Smooth muscle cell (in vitro differentiated cells): ENCODE measurements at regions not wholly inside any gene's neighbourhood (a gene's known extent, or its start where the extent isn't known, plus 50 kb on each side); places are given as distances from the start of the nearest gene placed in this dataset.

Source experiments
- DNase-seq: peaks from one replicate; lab custom pipeline; 2025; ENCODE audit not compliant: unreplicated experiment; lab: John Stamatoyannopoulos, UW
- H2AFZ ChIP-seq: fragments of 200-600 bp; sonication (generic); 2 replicates; pipeline ENCODE4 v1.6.0; 2016; ENCODE audit warnings: antibody characterized with exemption, low read depth, mild to moderate bottlenecking
- H3F3A ChIP-seq: fragments of 200-600 bp; sonication (generic); 2 replicates; pipeline ENCODE4 v1.6.0; 2017; ENCODE audit warnings: antibody characterized with exemption, low read depth
- H3K27ac ChIP-seq: fragments of 200-600 bp; sonication (generic); 2 replicates; pipeline ENCODE4 v1.5.1; 2016; ENCODE audit warnings: low read depth, mild to moderate bottlenecking
- H3K27me3 ChIP-seq: fragments of 200-600 bp; sonication (generic); 2 replicates; pipeline ENCODE4 v1.6.1; 2016; ENCODE audit warnings: low read depth, mild to moderate bottlenecking
- H3K36me3 ChIP-seq: fragments of 200-600 bp; sonication (generic); 2 replicates; pipeline ENCODE4 v1.5.1; 2016; ENCODE audit warnings: low read depth
- H3K4me1 ChIP-seq: fragments of 200-600 bp; sonication (generic); 2 replicates; pipeline ENCODE4 v1.5.1; 2016; ENCODE audit warnings: low read depth
- H3K4me2 ChIP-seq: fragments of 200-600 bp; sonication (generic); 2 replicates; pipeline ENCODE4 v1.6.0; 2016; ENCODE audit warnings: mild to moderate bottlenecking
- H3K4me3 ChIP-seq: fragments of 200-600 bp; sonication (generic); 2 replicates; pipeline ENCODE4 v1.5.1; 2016; ENCODE audit warnings: mild to moderate bottlenecking
- H3K79me2 ChIP-seq: fragments of 200-600 bp; sonication (generic); 2 replicates; pipeline ENCODE4 v1.6.0; 2016; ENCODE audit warnings: low read depth, mild to moderate bottlenecking
- H3K9ac ChIP-seq: fragments of 200-600 bp; sonication (generic); 2 replicates; pipeline ENCODE4 v1.6.0; 2016; ENCODE audit warnings: low read depth
- H3K9me3 ChIP-seq: fragments of 200-600 bp; sonication (generic); replicated peaks from 2 replicates; pipeline ENCODE4 v1.5.1; 2016; ENCODE audit warnings: low read depth
- H4K20me1 ChIP-seq: fragments of 200-600 bp; sonication (generic); 2 replicates; pipeline ENCODE4 v1.6.0; 2016; ENCODE audit warnings: low read depth
- CTCF ChIP-seq: fragments of 200-600 bp; sonication (generic); IDR thresholded peaks from 2 replicates; pipeline ENCODE4 v1.5.1; 2017; ENCODE audit warnings: borderline replicate concordance, mild to moderate bottlenecking, antibody characterized with exemption; ENCODE audit not compliant: insufficient read depth, poor library complexity, severe bottlenecking
- WGBS: methylation state at CpG from one replicate; pipeline ENCODE4 v1.1.7; 2016; ENCODE audit warnings: low lambda C conversion rate; 5-methylcytosine and 5-hydroxymethylcytosine counted together

- Histone ChIP-seq H3K27ac (no peak overlapping the region), H2AFZ (no peak overlapping the region), H3K36me3 (no peaks in the 10 kb centered on the region), H3K27me3 (no peaks in the 10 kb centered on the region), H3K4me3 (no peak overlapping the region), H3K9ac (no peak overlapping the region), H3K4me2 (no peak overlapping the region), H3K79me2 (no peaks in the 10 kb centered on the region), H3K9me3 (no peaks in the 10 kb centered on the region), H3K4me1 (no peaks in the 10 kb centered on the region), H3F3A (no peaks in the 10 kb centered on the region), H4K20me1 (no peaks in the 10 kb centered on the region)
- no peak for TF ChIP-seq CTCF
- no peak for DNase-seq
- WGBS: 87% methylated on average over 5 of the region's 5 CpGs
Measured at GRCh38 chr18:2316751-2317696, 254.3 kb downstream of the METTL4 start.

- peaks cover 5% of the 10 kb centered on the region for H3K4me1 ChIP-seq
- H3K27me3 ChIP-seq: no peaks in the 10 kb centered on the region
- no peaks in the 10 kb centered on the region for H3K79me2 ChIP-seq
- no peaks in the 10 kb centered on the region for H4K20me1 ChIP-seq
- no peak for TF ChIP-seq CTCF
- no peak overlapping the region for H3K9ac ChIP-seq
- H2AFZ ChIP-seq: no peak overlapping the region
- H3K36me3 ChIP-seq: no peaks in the 10 kb centered on the region
- DNase-seq: no peak
- H3K4me3 ChIP-seq: no peak overlapping the region
- H3K4me2 ChIP-seq: no peak overlapping the region
- peaks cover 17% of the 10 kb centered on the region for H3F3A ChIP-seq
- no peak overlapping the region for H3K27ac ChIP-seq
- H3K9me3 ChIP-seq: no peaks in the 10 kb centered on the region
Measured at GRCh38 chr18:2324459-2324858, 246.8 kb downstream of the METTL4 start.

- Histone ChIP-seq H3K27me3 (no peaks in the 10 kb centered on the region), H3K4me1 (peaks cover 14% of the 10 kb centered on the region), H3K9ac (no peak overlapping the region), H3K4me2 (peak overlapping the region; percentile 75), H3K36me3 (no peaks in the 10 kb centered on the region), H3K4me3 (no peak overlapping the region), H4K20me1 (no peaks in the 10 kb centered on the region), H3F3A (peaks cover 17% of the 10 kb centered on the region), H3K27ac (peak overlapping the region; percentile 55), H3K79me2 (no peaks in the 10 kb centered on the region), H2AFZ (peak overlapping the region; percentile 70), H3K9me3 (no peaks in the 10 kb centered on the region)
- DNase-seq: no peak
- 18% methylated on average over 4 of the region's 4 CpGs for WGBS
- TF ChIP-seq CTCF: no peak
Measured at GRCh38 chr18:2325308-2325849, 245.9 kb downstream of the METTL4 start.
